GM19240 (cell line): ENCODE measurements at regions not wholly inside any gene's neighbourhood (a gene's known extent, or its start where the extent isn't known, plus 50 kb on each side); places are given as distances from the start of the nearest gene placed in this dataset.

Experiments used
- DNase-seq: peaks from one replicate; pipeline ENCODE4 v3.0.0; 2011; ENCODE audit warnings: low spot score; ENCODE audit not compliant: insufficient read length

DNA sequence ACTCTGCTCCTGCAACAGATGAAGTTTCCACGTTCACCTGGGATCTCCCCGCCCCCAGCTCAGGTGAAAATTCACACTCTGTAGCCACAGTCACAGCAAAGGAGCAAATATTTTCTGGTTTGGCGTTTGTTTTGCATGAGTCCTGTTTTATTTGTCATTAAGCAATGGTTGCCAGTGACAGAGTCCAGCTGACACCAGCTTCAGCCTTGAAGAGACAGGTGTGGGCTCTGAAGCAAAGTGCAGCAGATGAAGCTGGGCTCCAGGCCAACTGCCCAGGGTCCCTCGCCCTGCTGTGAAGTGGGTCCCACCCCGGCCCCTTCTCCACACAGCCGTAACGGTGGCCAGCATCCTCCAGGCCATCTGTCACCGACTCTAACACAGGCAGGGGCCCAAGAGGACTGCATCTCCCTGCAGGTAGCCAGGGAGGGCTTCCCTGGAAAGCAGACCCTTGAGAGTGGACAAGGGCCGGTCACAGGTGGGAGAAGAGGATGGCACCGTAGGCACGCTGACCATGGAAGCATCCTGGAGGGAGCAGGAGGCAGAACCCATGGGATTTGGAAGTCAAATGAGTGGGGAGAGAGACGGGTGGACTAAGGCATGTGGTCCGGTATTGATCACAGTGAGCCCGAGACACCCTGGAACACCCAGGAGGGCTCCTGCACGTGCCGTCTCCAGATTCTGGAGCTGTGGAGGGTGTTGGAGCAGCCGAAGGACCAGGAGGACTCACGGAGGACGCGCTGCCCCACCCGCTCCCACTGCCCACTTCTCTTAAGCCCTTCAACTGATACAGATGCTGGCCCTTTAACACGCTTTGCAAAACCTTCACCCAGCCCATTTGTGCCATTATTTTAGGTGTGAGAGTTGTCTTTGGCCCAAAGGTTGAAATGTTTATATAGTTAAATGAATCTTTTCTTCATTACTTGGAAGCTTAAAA lies 294.5 kb downstream of the BRD1 start:
- DNase-seq: no peak

DNA sequence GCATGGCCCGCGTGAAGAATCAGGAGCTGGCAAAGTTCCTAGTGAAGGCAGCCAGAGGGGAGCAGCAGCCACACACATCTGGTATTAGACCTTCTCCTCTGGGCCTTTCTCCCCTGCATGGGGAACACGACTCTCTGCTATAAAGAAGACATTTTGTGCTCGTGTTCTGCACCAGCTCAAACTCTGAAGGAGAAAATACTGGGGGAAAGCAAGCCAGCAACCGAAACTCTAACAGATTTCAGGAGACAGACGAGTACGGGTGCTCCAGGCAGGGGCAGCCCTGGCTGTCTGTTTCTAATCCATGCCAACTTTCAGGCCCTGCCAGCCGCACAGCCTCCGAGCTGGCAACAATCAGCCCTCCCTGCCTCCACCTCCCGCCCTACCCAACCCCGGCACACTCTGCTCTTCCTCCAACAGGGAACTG lies 296.3 kb downstream of the BRD1 start:
- DNase-seq: no peak

DNA sequence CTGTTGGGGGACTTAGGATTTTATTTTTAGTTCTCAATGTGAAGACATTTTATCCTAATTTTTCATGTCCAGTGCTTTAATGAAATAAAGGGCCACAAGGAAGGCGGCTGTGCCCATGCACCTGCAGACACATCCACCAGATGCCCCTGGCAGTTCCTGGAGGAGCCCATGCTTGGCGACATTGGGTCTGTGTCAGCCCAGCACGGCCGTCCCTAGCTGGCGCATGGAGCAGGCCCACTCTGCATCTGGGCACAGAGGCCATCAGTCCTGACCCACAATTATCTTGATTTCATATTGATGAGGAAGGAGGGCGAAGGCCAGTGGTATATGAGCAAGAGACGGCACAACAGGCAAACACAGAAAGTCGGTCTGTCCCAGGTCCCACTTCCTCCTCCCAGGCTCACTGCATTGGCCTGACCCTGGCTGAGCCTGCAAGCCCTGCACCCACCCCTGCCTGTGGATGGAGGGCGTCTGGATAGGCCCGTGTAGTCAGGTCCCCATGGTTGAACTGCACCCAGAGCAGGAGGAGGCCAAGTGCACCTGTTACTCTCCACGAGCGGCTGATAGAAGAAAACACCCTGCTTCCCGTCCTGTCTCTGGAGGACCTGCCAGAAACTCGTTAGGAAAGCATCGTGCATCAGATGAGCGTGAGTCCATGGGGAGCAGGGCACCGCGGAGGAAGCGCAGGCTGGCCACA lies 296.9 kb downstream of the BRD1 start:
- no peak for DNase-seq

DNA sequence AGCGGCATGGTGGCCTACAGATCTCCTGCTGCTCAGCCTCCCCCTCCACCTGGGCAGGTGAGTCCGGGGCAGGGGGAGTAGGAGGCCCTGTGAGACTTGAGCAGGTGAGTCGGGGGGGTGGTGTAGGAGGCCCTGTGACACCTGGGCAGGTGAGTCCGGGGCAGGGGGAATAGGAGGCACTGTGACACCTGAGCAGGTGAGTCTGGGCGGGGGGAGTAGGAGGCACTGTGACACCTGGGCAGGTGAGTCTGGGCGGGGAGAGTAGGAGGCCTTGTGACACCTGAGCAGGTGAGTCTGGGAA lies 299.3 kb downstream of the BRD1 start:
- no peak for DNase-seq

DNA sequence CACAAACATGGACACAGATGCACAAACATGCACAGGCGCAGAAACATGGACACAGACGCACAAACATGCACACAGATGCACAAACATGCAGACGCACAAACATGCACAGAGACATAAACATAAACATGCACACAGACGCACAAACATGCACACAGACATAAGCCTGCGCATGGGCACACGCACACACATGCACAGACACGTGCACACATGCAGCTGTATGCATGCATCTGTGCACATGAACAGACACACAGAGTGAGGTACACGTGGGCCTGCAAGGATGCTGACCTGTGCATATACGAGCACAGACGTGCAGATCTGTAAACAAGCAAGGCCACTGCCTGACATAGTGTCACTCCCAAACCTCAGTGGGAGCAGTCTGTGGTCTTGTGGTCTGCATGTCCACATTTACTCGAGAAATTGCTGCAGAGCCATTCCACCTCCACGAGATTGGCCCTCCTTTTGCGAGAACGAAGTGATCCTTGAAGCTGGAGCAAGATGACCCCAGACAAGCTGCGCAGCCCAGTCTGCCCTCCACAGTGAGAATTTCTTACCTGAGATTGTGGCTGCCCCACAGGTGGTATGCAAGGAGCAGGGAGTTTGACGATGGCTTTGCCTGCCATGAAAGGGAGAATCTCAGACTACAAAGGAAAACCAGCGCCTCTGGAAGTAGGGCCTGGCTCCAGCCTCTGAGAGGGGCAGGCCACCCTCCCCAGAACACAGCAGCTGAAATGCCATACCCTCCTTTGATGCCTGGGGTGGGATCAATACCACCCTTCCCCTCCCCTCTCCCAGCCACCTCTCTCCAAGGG lies 299.9 kb downstream of the BRD1 start:
- no peak for DNase-seq

- DNase-seq: no peak
Observed at GRCh38 chr22:49525801-49526535, 301.7 kb downstream of the BRD1 start.

DNA sequence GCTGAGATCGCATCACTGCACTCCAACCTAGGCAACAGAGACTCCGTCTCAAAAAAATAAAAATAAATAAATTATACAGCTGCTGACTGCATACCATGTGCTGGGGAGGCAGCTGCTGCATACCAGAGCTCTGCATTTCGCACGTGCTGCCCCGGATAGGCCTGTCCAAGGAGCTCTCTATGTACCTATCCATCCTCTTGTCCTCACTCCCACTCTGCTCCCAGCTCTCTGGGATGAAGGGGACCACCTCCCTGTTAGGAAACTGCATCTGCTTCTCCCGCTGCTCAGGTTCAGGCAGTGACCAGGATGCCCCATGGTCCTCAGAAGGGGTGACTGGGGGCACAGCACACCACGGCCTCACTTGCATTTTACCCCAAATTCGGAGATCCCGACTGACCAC lies 302.3 kb downstream of the BRD1 start:
- DNase-seq: no peak

DNA sequence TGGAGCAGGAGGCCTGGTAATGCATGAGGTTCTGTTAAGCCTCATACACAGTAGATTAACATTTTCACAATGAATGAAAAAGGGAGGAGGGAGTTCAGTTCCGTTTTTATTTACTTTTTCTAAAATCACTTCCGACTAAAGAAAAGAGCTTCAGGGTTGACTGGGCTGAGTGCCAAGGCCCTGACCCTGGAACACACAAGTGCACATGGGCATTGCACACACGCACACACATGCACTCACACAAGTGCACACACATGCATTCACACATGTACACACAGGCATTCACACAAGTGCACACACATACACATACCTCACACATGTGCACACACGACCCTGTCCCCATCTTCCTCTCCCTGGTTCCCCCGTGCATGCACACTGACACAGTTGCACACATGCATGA lies 303.3 kb downstream of the BRD1 start:
- DNase-seq: no peak

- DNase-seq: no peak
Observed at GRCh38 chr22:49523374-49524008, 304.2 kb downstream of the BRD1 start.

- no peak for DNase-seq
Observed at GRCh38 chr22:49522582-49523373, 304.9 kb downstream of the BRD1 start.

- no peak for DNase-seq
Observed at GRCh38 chr22:49521787-49522224, 305.9 kb downstream of the BRD1 start.

DNA sequence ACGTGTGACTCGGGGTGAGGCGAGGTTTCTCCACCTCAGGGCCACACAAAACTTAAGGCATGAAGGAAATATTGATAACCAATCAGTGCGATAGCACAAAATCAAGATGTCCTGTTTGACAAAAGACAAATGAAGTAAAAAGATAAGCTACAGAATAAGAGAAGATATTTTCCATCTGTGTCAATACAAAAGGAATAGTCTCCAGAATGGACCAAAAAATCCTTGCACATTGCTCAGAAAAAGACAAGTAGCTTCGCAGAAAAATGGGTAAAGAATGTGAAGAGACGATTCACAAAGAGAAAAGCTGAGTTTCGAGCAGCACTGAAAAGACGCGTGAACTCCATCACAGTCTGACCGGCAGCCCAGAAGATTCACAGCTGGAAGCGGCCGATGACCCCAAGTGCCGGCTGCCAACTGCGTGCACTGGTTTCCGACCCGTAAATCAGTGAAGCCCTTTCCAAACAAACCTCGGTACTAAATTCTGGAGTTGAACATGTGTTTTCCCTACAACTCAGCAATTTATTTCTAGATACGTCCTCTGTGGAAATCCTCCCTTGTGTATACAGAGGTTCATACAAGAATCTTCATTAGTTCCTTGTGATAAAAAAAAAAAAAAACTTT lies 308.4 kb downstream of the BRD1 start:
- DNase-seq: no peak

DNA sequence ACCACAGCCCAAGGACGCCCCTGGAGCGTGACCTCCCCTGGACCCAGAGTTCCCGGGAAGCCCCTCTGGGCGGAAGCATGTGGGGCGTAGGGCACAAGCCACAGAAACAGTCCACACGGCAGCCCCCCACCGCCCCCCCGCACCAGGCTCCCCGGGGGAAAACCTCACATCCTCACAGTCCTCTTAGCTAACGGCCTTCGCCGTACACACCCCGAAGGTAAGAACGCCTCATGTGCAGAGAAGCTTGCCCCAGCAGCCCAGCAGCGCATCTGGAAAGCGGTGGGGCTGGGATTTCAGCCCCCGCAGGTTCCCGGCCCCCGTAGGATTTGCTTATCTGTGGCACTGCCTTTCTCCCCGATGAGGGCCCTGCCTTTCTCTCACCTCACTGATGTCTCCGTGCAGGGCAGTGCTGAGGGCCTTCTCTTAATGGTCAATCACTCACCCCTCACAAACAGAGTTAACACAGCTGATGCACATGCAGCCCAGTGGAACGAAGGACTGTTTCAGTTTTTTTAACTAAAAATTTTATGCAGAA lies 309.2 kb downstream of the BRD1 start:
- no peak for DNase-seq

DNA sequence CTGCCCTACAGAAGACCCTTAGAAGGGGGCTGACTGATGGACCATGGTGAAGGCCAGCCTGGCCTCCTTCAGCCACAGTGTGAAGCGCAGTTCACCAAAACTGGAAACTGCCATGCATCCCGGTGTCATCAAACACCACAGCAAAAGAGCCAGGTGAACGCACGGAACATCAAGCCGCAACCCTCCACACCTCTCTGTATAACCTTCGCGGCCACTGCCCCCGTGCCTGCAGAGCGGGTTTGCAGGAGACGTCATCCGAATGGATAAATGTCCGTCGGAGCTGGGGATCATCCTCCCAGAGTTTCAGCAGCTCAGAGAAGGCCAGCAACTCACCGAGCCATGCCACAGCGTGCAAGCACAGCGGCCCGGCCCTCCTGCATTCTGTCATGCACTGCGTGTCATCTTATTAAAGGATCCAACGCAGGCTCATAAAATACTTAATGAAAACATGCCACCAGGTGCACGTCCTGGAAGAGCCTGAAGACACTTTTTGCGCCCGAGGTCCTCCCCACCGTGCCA lies 309.9 kb downstream of the BRD1 start:
- DNase-seq: no peak

GRCh38 chr22:49517211-49517610 lies 310.5 kb downstream of the BRD1 start:
- no peak for DNase-seq

DNA sequence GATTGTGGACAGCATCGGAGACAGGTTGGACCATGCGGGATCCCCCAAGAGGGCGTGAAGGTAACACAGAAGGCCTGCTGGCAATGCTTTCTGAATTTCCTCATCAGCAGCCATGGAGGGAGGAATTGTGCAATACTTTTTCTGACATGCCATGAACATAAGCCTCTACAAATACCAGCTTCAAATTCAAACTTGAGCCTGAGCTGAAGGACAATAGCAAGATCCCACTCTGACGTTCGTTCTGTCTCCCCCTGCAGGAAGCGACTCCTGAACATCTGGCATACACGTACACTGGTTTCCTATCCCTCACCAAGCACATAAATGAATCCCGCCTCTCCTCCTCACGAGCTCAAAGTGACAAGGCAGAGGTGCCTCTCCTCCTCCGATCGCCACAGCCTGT lies 312.2 kb downstream of the BRD1 start:
- no peak for DNase-seq

GRCh38 chr22:49514641-49515040 lies 313.0 kb downstream of the BRD1 start:
- DNase-seq: peak; percentile 70

DNA sequence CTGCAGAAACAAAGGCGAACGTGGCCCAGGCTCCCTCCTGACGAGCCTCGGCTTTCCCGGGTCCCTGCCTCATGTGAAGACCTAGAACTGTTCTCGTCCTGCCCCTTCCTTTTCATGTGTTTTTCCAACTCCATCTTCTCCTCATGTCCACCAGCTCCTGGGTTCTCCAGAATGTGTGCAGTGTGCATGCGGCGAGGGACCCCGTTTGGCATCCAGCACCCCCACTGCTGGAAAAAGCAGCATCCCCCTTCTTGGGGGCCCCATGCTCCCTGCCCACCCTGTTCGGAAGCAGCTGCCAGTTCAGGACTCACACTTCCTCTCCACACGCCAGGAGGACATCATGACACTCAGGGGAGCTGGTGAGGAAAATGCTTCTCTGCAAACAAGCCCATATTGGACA lies 313.5 kb downstream of the BRD1 start:
- no peak for DNase-seq

- DNase-seq: no peak
Observed at GRCh38 chr22:49513358-49513851, 314.3 kb downstream of the BRD1 start.
